ENCODE measurements at regions not wholly inside any gene's neighbourhood (a gene's known extent, or its start where the extent isn't known, plus 50 kb on each side); places are given as distances from the start of the nearest gene placed in this dataset.
"Not testable (repeated sequence)": the region's sequence is repeated elsewhere in the genome, so short reads cannot be mapped to it uniquely, and the experiment has no call there.

DNA sequence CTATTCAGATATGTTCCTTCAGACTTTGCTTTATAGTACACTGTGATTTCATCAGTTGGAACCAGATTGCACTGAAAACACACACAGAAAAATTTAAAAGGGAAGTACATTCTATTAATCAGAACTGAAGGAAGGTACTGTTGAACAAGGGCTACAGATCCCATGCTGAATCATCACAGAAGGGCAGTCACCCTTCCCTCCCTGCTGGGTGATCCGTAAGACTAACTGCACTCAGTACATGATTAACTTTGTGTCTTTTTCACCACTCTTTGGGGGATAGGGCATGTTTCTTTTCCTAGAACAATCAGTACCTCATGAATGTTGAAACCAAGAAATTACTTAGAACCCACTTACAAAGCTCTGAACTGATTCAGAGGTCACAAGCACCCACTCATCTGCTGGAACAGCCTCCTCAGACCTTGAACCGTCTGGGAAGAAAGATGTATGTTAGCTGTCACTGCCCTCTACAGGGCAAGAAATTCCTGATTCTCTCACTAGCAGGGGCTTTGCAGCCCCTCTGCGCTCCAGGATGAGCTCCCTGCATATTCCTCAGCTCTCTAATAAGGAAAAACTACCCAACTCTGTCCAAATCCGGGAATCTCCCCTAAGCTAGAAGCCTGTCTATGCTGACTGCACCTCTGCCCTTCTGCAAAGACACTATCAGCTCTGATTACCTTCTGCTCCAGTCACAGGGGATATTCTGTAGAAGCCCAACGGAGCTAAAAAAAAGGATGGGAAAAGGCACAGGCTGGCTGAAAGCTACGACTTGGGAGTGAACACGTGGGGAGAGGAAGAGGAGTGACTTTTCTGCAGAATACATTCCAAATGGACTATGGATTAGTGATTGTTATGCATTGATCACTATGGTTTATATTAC lies 51.0 kb downstream of the IARS1 start:
- intact Hi-C loops (cut with micrococcal nuclease): no loop called here
- ATAC-seq (no peak), DNase-seq (no peak)

GRCh38 chr9:92236915-92237314 lies 56.6 kb downstream of the IARS1 start:
- ATAC-seq (no peak), DNase-seq (no peak)
- intact Hi-C loops (cut with micrococcal nuclease): no loop called here

- DNase-seq (no peak), ATAC-seq (no peak)
- intact Hi-C loops (cut with micrococcal nuclease): no loop called here
Measured at GRCh38 chr9:92236465-92236864, 57.0 kb downstream of the IARS1 start.

- intact Hi-C loops (cut with micrococcal nuclease): no loop called here
- no peak for ATAC-seq
Measured at GRCh38 chr9:92234514-92234913, 59.0 kb downstream of the IARS1 start.

DNA sequence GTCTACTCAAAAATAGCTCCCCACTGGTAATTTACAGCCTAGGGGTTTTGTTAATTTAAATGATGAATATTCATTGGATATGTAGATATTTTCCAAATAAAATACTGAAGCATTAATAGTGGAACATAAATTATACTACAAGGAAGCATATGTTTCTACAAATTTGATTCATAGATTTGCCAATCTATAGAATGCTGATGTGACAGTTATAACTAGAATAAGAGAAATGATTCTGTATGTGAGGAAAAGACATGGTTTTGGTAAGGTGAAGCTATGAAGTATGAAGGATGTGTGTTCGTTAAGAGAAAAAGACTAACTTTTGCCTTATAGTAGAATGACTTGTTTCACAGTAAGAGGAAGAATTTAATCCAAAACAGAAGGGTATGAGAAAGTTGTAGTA lies 61.3 kb downstream of the IARS1 start:
- ATAC-seq: no peak
- intact Hi-C loops (cut with micrococcal nuclease): no loop called here
- DNase-seq: no peak

More at GRCh38 chr9:92234514-92234913, 59.0 kb downstream of the IARS1 start:
- no peak for DNase-seq

- no peak for ATAC-seq
- DNase-seq: no peak
- intact Hi-C loops (cut with micrococcal nuclease): no loop called here
Measured at GRCh38 chr9:92228628-92229027, 64.9 kb downstream of the IARS1 start.

- intact Hi-C loops (cut with micrococcal nuclease): no loop called here
- no peak for DNase-seq
- ATAC-seq: no peak
Measured at GRCh38 chr9:92224177-92224576, 69.3 kb downstream of the IARS1 start.

- intact Hi-C loops (cut with micrococcal nuclease): no loop called here
- ATAC-seq: no peak
- no peak for DNase-seq
Measured at GRCh38 chr9:92223758-92224157, 69.7 kb downstream of the IARS1 start.

- ATAC-seq (no peak), DNase-seq (no peak)
- intact Hi-C loops (cut with micrococcal nuclease): no loop called here
Measured at GRCh38 chr9:92208693-92209524, 84.6 kb downstream of the IARS1 start.

GRCh38 chr9:92206488-92206887 lies 87.0 kb downstream of the IARS1 start:
- DNase-seq: no peak
- intact Hi-C loops (cut with micrococcal nuclease): no loop called here
- no peak for ATAC-seq

DNA sequence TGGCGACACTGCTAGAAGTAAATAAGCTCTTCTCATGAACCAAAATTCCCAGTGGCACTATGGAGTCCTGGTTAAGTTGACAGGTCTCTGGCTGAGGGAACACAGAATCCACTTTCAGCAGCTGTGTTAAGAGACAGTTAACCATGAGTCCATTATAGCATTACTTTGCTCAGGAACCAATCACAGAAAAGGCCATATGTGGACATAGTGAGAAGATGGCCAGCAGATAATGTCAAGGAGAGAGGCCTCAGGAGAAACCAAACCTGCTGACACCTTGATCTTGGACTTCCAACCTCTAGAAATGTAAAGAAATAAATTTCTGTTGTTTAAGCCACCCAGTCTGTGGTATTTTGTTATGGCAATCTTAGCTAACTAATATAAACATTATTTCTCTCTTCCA lies 88.7 kb upstream of the SPTLC1 start:
- ATAC-seq; intact Hi-C loops (cut with micrococcal nuclease); DNase-seq: not testable (repeated sequence)

- intact Hi-C loops (cut with micrococcal nuclease); ATAC-seq; DNase-seq: not testable (repeated sequence)
Measured at GRCh38 chr9:92198237-92198636, 83.0 kb upstream of the SPTLC1 start.

GRCh38 chr9:92196909-92197308 lies 81.7 kb upstream of the SPTLC1 start:
- intact Hi-C loops (cut with micrococcal nuclease): no loop called here
- ATAC-seq: no peak
- no peak for DNase-seq

- intact Hi-C loops (cut with micrococcal nuclease): no loop called here
- DNase-seq (no peak), ATAC-seq (no peak)
Measured at GRCh38 chr9:92196400-92196799, 81.2 kb upstream of the SPTLC1 start.

DNA sequence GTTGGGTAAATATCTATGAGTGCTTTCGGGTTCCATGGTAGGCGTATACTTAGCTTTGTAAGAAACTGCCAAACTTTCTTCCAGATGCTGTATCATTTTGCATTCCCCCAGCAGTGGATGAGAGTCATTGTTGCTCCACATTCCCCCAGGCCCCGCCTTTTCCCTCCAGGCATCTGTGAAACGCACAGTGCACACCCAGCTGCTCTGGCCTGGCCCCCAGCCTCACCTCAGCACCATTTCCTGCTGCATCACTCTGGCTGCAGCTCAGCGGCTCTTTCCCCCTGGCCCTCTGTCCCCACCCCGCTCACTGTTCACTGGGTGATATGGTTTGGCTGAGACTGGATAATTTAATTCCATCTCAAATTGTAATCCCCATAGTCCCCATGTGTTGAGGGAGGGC lies 76.6 kb upstream of the SPTLC1 start:
- intact Hi-C loops (cut with micrococcal nuclease): no loop called here
- ATAC-seq (no peak), DNase-seq (no peak)

DNA sequence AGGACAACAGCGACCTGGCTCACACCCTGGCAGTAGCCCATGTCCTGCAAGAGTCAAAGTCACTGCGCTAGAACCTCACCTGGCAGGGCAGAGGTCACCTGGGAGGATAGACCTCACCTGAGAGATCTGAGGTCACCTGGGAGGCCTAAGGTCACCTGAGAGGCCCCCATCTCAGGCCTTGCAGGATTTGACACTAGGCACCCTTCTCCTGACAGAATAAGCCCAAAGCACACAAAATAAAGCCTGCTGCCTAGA lies 75.2 kb upstream of the SPTLC1 start:
- intact Hi-C loops (cut with micrococcal nuclease): no loop called here
- no peak for ATAC-seq

GRCh38 chr9:92189782-92190535 lies 74.7 kb upstream of the SPTLC1 start:
- no peak for DNase-seq
- intact Hi-C loops (cut with micrococcal nuclease): no loop called here
- ATAC-seq: no peak

More for the DNA sequence above, 75.2 kb upstream of the SPTLC1 start:
- DNase-seq: no peak

DNA sequence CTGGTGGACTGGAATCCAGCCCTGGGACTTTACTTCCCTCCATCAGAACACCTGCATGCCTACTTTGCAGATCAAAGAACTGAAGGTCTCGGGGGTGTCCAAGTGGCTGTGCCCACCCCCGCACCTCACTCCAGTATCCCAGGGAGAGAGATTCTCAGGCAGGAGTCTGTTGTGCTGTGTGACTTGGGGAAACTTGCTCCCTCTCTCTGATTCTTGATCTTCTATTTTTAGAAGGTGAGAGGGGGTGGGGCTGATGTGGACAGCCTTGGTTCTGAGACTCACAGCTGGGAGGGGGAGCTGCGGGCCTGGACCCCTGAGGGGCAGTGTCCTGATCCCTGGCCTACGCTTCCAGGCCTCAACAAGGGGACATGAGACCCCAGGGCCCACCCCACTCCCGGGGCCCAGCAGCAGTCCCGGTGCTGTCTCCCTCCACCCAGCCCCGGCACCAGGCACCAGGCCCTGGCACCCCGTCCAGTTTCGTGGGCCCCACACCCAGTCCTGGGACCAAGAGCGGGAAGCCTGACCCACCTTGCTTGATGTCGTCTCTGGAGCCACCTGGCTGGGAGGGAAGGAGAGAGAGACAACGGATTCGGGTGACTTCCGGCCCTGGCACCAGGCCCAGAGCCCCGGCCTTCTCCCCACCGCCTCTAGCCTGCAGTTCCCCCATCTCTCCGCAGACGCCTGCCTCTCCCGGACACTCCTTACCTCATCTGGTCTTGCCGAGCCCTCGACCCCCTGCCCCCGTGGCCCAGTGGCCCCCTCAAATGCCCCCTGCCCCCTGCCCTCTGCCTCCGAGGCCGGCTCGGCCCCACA lies 74.0 kb upstream of the SPTLC1 start:
- ATAC-seq: no peak
- intact Hi-C loops (cut with micrococcal nuclease): no loop called here
- no peak for DNase-seq
